PFSK-1 (cell line): ENCODE measurements at regions not wholly inside any gene's neighbourhood (a gene's known extent, or its start where the extent isn't known, plus 50 kb on each side); places are given as distances from the start of the nearest gene placed in this dataset.

Source experiments
- FOXP2 ChIP-seq: optimal IDR thresholded peaks from 2 replicates; pipeline ENCODE3; 2011; ENCODE audit warnings: borderline replicate concordance, control low read depth, inconsistent platforms; ENCODE audit not compliant: insufficient read depth; ENCODE audit errors: extremely low read length, extremely low read depth
- POLR2AphosphoS5 ChIP-seq: IDR thresholded peaks from 2 replicates; pipeline ENCODE4 v1.6.1; 2012; ENCODE audit warnings: low read depth, mild to moderate bottlenecking, control low read depth, low read length, moderate library complexity
- REST ChIP-seq, 2 experiments: IDR thresholded peaks; 2 replicates each; pipeline versions ENCODE4 v1.6.1 to v1.8.0; 2011 to 2012; ENCODE audit warnings: low read depth in 2 of 2, low read length in 2 of 2, control low read depth in 1 of 2, inconsistent platforms in 1 of 2, mild to moderate bottlenecking in 1 of 2, moderate library complexity in 1 of 2; ENCODE audit not compliant: insufficient read depth in 1 of 2
- SIN3A ChIP-seq: IDR thresholded peaks from 2 replicates; pipeline ENCODE4 v1.6.1; 2012; ENCODE audit warnings: mild to moderate bottlenecking, low read length, moderate library complexity, borderline replicate concordance; ENCODE audit not compliant: insufficient read depth
- TAF1 ChIP-seq: IDR thresholded peaks from 2 replicates; pipeline ENCODE4 v1.6.1; 2012; ENCODE audit warnings: low read length, control low read depth, borderline replicate concordance; ENCODE audit not compliant: insufficient read depth

DNA sequence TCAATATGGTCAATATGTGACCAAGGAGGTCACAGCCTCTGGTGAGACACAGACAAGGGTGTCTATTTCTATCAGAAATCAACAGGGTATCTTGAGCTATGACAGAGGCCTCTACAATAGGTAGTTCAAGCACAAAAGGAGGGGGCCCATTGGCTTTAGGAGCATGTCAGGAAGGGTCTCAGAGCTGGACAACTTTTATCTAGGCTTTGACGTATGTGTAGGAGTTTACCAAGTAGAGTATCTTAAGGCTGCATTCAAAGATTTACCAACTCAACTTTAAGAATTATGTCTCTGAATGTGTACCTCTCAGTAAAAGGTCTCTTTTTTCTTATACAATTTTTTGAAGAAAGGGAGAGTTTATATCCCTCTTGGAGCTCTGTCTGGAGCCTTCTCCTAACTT is 297.2 kb downstream of the NSG2 start:
- TF ChIP-seq FOXP2 = no peak
- no peak for TF ChIP-seq TAF1
- TF ChIP-seq REST (IDR thresholded peaks at IDR 0.05; ENCODE audit: insufficient read depth in 1 of 2, low read depth in 2 of 2, low read length in 2 of 2) = no peak
- TF ChIP-seq SIN3A = no peak
- TF ChIP-seq POLR2AphosphoS5 = no peak

DNA sequence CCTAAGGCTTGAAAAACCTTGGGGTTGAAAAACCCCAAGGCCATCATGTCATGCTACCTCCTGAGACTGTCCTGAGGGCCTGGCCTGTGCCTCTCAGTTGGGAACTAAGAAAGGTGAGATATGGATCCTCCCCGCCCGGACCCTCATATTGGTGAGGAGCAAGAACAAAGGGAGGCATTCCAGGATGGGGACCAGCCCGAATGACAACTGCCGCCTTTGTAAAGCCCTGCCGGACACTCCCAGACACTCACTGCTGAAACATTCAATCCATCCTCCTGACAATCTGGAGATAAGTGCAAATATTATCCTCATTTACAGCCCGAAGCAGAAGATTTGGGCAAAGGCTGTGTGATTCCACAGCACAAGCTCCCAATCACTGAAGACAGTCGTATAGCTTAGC is 298.3 kb downstream of the NSG2 start:
- TF ChIP-seq REST (IDR thresholded peaks at IDR 0.05; ENCODE audit: insufficient read depth in 1 of 2, low read depth in 2 of 2, low read length in 2 of 2) (no peak), SIN3A (no peak), TAF1 (no peak), POLR2AphosphoS5 (no peak), FOXP2 (no peak)

GRCh38 chr5:174344335-174344734 is 298.8 kb downstream of the NSG2 start:
- no peak for TF ChIP-seq TAF1
- no peak for TF ChIP-seq REST (IDR thresholded peaks at IDR 0.05; ENCODE audit: insufficient read depth in 1 of 2, low read depth in 2 of 2, low read length in 2 of 2)
- no peak for TF ChIP-seq FOXP2
- TF ChIP-seq SIN3A = no peak
- TF ChIP-seq POLR2AphosphoS5 = no peak

DNA sequence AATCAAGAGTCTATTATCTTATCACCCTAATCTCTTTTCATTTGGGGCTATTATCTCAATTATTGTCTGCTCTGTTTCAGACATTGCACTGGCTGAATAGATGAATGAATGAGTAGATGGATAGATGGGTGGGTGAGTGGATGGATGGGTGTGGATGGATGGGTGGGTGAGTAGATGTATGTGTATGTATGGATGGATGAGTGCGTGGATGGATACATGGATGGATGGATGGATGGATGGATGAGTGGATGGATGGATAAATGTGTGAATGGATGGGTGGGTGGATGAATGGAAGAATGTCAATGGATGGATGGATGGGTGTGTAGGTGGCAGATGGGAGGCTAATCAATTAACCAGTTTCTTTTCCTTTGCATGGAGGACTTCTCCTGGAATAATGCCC is 301.7 kb downstream of the NSG2 start:
- no peak for TF ChIP-seq TAF1
- TF ChIP-seq REST (IDR thresholded peaks at IDR 0.05; ENCODE audit: insufficient read depth in 1 of 2, low read depth in 2 of 2, low read length in 2 of 2) = no peak
- TF ChIP-seq SIN3A = no peak
- no peak for TF ChIP-seq FOXP2
- TF ChIP-seq POLR2AphosphoS5 = no peak

DNA sequence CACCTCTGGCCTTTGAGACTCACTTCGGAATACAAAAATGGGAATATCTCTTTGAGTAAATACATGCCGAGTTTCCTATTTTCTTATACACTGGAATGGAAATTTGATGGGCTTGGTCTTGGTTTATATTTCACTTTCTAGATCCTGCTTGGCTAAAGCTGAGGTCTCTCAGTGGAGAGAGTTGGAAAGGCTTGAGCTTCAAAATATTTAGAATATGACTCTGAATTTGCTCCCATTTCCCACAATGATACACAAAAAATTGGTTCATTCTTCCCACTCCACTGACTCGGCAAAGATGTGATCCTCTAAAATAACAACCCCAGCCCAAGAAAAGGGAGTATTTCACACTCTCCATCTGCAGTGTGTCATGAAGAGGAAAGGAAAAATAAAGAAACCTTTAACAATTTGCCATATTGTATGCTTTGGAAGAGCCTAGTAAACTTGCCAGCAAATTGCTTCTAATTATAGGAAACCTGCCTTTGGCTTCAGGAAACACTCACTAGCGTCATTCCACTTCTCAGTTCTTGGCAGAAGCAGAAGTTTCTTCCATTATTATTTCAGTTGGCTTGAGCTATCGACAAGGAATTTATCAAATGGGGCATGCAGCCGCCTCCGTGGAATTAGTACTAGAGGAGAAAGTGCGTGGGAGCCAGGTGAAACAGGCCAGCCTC is 302.9 kb downstream of the NSG2 start:
- no peak for TF ChIP-seq TAF1
